ENCODE measurements at regions not wholly inside any gene's neighbourhood (a gene's known extent, or its start where the extent isn't known, plus 50 kb on each side); places are given as distances from the start of the nearest gene placed in this dataset.

DNA sequence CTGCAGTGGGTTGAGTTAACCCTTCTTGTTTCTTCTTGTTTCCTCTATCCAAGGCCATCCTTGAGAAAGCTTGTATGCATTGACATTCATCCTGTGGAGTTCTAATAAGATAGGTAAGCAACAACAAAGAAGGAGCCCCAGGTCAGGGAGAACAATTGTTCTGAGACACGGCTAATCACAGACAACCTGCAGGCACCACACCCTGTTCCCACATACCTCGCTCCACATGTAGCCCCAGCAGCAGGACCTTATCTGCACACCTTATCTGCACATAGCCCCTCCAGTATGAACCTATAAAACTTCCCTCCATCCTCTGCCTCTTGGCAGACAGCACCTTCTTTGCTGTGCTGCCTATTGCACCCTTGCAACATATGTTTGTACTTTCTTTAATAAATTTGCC is 129.1 kb downstream of the MSL3 start:
- Histone ChIP-seq H3K79me2 (ENCODE audit: insufficient read depth, low read length) (no peaks in the 10 kb centered on the region), H2BK20ac (ENCODE audit: low read depth, low read length, poor library complexity, severe bottlenecking) (no peak overlapping the region), H3K79me1 (ENCODE audit: insufficient read depth, low read depth, low read length, poor library complexity, severe bottlenecking) (no peaks in the 10 kb centered on the region), H3K56ac (ENCODE audit: insufficient read length, low read depth, low read length) (no peak overlapping the region), H3T11ph (ENCODE audit: low read length) (no peak overlapping the region), H3K14ac (ENCODE audit: insufficient read depth, low read length) (no peak overlapping the region), H3K9ac (ENCODE audit: extremely low read depth, insufficient read length, low read length) (no peak overlapping the region), H4K20me1 (ENCODE audit: control insufficient read depth, insufficient read depth, insufficient read length) (no peaks in the 10 kb centered on the region), H3K9me3 (ENCODE audit: control insufficient read depth, low read depth, low read length) (no peaks in the 10 kb centered on the region), H3K18ac (ENCODE audit: insufficient read length, low read depth, low read length) (no peak overlapping the region), H2AK5ac (ENCODE audit: insufficient read length, low read length) (no peak overlapping the region), H3K4me1 (ENCODE audit: insufficient read depth, low read length) (no peaks in the 10 kb centered on the region), H3K23ac (ENCODE audit: insufficient read length, low read depth, low read length) (no peak overlapping the region), H4K8ac (replicated peaks; ENCODE audit: insufficient read length, low read depth, low read length) (no peak overlapping the region), H4K5ac (ENCODE audit: insufficient read length, low read depth, low read length) (no peak overlapping the region), H2BK12ac (ENCODE audit: insufficient read length, low read depth, low read length) (no peak overlapping the region), H2BK120ac (ENCODE audit: low read depth, low read length, poor library complexity, severe bottlenecking) (no peak overlapping the region), H2BK15ac (ENCODE audit: low read depth, low read length) (no peak overlapping the region), H3K23me2 (ENCODE audit: insufficient read length, low read depth, low read length, poor library complexity, severe bottlenecking) (no peaks in the 10 kb centered on the region), H3K27ac (ENCODE audit: insufficient read length, low read depth, low read length) (no peak overlapping the region), H3K4ac (ENCODE audit: low read depth, low read length) (no peak overlapping the region), H2AFZ (ENCODE audit: low read length) (no peak overlapping the region), H3K27me3 (ENCODE audit: insufficient read depth, low read length) (no peaks in the 10 kb centered on the region), H4K91ac (ENCODE audit: insufficient read length, low read depth, low read length) (no peak overlapping the region), H2BK5ac (ENCODE audit: insufficient read length, low read length) (no peak overlapping the region), H3K4me2 (ENCODE audit: insufficient read depth, insufficient read length, low read length) (no peak overlapping the region)
- Mint-ChIP-seq H3K9me3 (peaks cover 51 to 54% of the 10 kb centered on the region in 2 experiments), H3K36me3 (ENCODE audit: insufficient read depth in 1 of 3, low read depth in 3 of 3) (peaks cover 0 to 3% (median 0%) of the 10 kb centered on the region in 3 experiments; a peak in 1 of 7 replicates), H3K27ac (no peak overlapping the region), H3K4me3 (no peak overlapping the region), H3K27me3 (ENCODE audit: low read depth) (no peaks in the 10 kb centered on the region), H3K4me1 (peaks cover 3% of the 10 kb centered on the region in 2 experiments; a peak in 2 of 4 replicates)
- WGBS (ENCODE audit: extremely low coverage, insufficient read length, low lambda C conversion rate): no CpG with 5 or more reads among the region's 2 CpGs
- TF ChIP-seq, protein P1, sequence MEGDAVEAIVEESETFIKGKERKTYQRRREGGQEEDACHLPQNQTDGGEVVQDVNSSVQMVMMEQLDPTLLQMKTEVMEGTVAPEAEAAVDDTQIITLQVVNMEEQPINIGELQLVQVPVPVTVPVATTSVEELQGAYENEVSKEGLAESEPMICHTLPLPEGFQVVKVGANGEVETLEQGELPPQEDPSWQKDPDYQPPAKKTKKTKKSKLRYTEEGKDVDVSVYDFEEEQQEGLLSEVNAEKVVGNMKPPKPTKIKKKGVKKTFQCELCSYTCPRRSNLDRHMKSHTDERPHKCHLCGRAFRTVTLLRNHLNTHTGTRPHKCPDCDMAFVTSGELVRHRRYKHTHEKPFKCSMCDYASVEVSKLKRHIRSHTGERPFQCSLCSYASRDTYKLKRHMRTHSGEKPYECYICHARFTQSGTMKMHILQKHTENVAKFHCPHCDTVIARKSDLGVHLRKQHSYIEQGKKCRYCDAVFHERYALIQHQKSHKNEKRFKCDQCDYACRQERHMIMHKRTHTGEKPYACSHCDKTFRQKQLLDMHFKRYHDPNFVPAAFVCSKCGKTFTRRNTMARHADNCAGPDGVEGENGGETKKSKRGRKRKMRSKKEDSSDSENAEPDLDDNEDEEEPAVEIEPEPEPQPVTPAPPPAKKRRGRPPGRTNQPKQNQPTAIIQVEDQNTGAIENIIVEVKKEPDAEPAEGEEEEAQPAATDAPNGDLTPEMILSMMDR (conservative IDR thresholded peaks at IDR 0.05): no peak
- DNase-seq: no peak

Data from H9 (cell line).